CD4-positive, alpha-beta T cell (primary cell): ENCODE measurements at regions not wholly inside any gene's neighbourhood (a gene's known extent, or its start where the extent isn't known, plus 50 kb on each side); places are given as distances from the start of the nearest gene placed in this dataset.

ENCODE experiments used
- ATAC-seq: fragments of 200-7000 bp; cut with Tn5 transposase; one replicate; pipeline ENCODE4 v1.10.0; 2022; ENCODE audit warnings: mild to moderate bottlenecking; ENCODE audit not compliant: poor library complexity
- CTCF ChIA-PET: fragments of 350-600 bp; sonication (Branson Sonifier 250); formaldehyde crosslinking; loops from one replicate; lab custom pipeline; 2021; ENCODE audit warnings: antibody characterized with exemption, inconsistent platforms; lab: Charles Lee
- POLR2A ChIA-PET: fragments of 350-600 bp; sonication (Branson Sonifier 250); formaldehyde crosslinking; loops from one replicate; lab custom pipeline; 2021; ENCODE audit warnings: antibody characterized with exemption, inconsistent platforms; lab: Charles Lee
- DNase-seq, 14 experiments: peaks; one replicate each; pipeline ENCODE4 v3.0.0-alpha.2; 2013 to 2020; ENCODE audit warnings: mixed read lengths in 2 of 14
- H3K27ac ChIP-seq, 2 donors: one replicate each; pipeline versions ENCODE4 v1.5.1 to v1.7.0; 2013; ENCODE audit warnings: low read length in 2 of 2, low read depth in 1 of 2, mild to moderate bottlenecking in 1 of 2
- H3K27me3 ChIP-seq, 2 experiments: 1 replicate in 1 of 2; 2 replicates in 1 of 2; pipeline versions ENCODE4 v1.6.1 to v1.7.0; 2013; ENCODE audit warnings: low read length in 2 of 2, control low read depth in 1 of 2, mild to moderate bottlenecking in 1 of 2, moderate library complexity in 1 of 2; ENCODE audit not compliant: insufficient read depth in 2 of 2, control insufficient read depth in 1 of 2
- H3K36me3 ChIP-seq: one replicate; pipeline ENCODE4 v1.6.1; 2013; ENCODE audit warnings: low read length, control low read depth; ENCODE audit not compliant: insufficient read depth
- H3K4me1 ChIP-seq: one replicate; pipeline ENCODE4 v1.6.1; 2013; ENCODE audit warnings: low read length, control low read depth; ENCODE audit not compliant: insufficient read depth
- H3K4me3 ChIP-seq: one replicate; pipeline ENCODE4 v1.5.1; 2013; ENCODE audit warnings: mild to moderate bottlenecking, low read length, moderate library complexity
- H3K9me3 ChIP-seq, 2 experiments: 1 replicate in 1 of 2; 2 replicates in 1 of 2; pipeline versions ENCODE4 v1.6.1 to v1.7.0; 2013; ENCODE audit warnings: low read length in 2 of 2, mild to moderate bottlenecking in 2 of 2, control low read depth in 1 of 2, moderate library complexity in 1 of 2; ENCODE audit not compliant: control insufficient read depth in 1 of 2, insufficient read depth in 1 of 2
- H3K27ac Mint-ChIP-seq: one replicate; pipeline ENCODE4 v1.8.0; 2020; ENCODE audit warnings: mixed read lengths
- H3K27me3 Mint-ChIP-seq: one replicate; pipeline ENCODE4 v1.8.0; 2021; ENCODE audit warnings: mixed read lengths
- H3K36me3 Mint-ChIP-seq: one replicate; pipeline ENCODE4 v1.8.0; 2021; ENCODE audit warnings: low read depth, mixed read lengths
- H3K4me1 Mint-ChIP-seq: one replicate; pipeline ENCODE4 v1.8.0; 2021; ENCODE audit warnings: low read depth, mixed read lengths
- H3K4me3 Mint-ChIP-seq: one replicate; pipeline ENCODE4 v1.8.0; 2020; ENCODE audit warnings: mild to moderate bottlenecking, mixed read lengths
- H3K9me3 Mint-ChIP-seq: one replicate; pipeline ENCODE4 v1.8.0; 2020; ENCODE audit warnings: mixed read lengths
- intact Hi-C, 2 experiments: fragments of 100-400 bp; cut with DNase I in 1 of 2; cut with micrococcal nuclease in 1 of 2; formaldehyde crosslinking; loops; one replicate each; pipeline versions ENCODE4 v1.15.1 to v1.9.0; 2023 to 2025; cut with DNase I, micrococcal nuclease
- TF ChIP-seq, protein P1 (sequence below): fragments of 200-600 bp; IDR thresholded peaks from one replicate; pipeline ENCODE4 v1.8.0; 2022; ENCODE audit warnings: antibody characterized with exemption, mild to moderate bottlenecking

DNA sequence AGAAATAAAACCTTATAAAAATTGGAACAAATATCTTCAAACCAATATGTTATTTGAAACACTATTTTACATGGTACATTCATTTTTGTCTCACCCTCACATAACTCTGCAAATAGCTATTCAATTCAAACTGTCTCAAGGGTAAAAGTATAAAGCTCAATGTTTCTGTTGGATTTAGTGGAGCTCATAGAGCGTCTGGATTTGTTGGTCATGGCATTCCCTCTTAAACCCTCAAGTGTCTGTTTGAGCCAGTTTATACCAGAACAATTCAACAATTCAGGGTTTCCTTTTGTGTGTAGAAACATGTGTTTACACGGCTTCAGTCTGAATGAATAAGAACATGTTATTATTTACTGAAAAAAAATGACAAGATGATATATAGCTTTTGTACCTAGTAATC lies 161.6 kb downstream of the PCDH18 start:
- no peaks in the 10 kb centered on the region for H3K4me1 Mint-ChIP-seq
- no peak overlapping the region for H3K4me3 Mint-ChIP-seq
- Histone ChIP-seq H3K4me1 (no peaks in the 10 kb centered on the region), H3K4me3 (no peak overlapping the region), H3K27me3 (no peaks in the 10 kb centered on the region), H3K36me3 (no peaks in the 10 kb centered on the region), H3K9me3 (no peaks in the 10 kb centered on the region), H3K27ac (no peak overlapping the region)
- no peaks in the 10 kb centered on the region for H3K36me3 Mint-ChIP-seq
- H3K27me3 Mint-ChIP-seq, result no peaks in the 10 kb centered on the region
- ChIA-PET CTCF (no interaction called here), POLR2A (no interaction called here)
- ATAC-seq, result no peak
- no peak for DNase-seq
- H3K9me3 Mint-ChIP-seq, result no peaks in the 10 kb centered on the region
- TF ChIP-seq, protein P1, sequence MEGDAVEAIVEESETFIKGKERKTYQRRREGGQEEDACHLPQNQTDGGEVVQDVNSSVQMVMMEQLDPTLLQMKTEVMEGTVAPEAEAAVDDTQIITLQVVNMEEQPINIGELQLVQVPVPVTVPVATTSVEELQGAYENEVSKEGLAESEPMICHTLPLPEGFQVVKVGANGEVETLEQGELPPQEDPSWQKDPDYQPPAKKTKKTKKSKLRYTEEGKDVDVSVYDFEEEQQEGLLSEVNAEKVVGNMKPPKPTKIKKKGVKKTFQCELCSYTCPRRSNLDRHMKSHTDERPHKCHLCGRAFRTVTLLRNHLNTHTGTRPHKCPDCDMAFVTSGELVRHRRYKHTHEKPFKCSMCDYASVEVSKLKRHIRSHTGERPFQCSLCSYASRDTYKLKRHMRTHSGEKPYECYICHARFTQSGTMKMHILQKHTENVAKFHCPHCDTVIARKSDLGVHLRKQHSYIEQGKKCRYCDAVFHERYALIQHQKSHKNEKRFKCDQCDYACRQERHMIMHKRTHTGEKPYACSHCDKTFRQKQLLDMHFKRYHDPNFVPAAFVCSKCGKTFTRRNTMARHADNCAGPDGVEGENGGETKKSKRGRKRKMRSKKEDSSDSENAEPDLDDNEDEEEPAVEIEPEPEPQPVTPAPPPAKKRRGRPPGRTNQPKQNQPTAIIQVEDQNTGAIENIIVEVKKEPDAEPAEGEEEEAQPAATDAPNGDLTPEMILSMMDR, result no peak
- intact Hi-C loops, result no loop called here
- no peak overlapping the region for H3K27ac Mint-ChIP-seq

DNA sequence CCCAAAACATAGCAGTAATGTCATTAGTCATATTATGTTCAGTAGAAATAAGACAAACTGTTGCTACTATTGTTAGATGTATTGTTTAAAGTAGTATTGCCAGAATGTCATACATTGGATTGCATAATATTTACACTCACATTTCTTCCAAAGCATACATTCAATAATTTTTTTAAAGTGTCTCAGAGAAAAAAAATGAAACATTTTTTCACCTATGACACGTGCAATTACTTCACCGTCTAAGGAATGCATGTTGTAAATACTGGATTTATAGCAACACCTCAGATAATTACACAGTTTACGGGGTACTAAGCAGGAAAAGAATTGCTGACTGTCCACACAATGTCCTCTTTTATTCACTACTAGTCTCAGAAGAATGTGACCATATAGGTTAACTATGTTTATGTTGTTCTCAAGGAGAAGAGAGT lies 162.1 kb downstream of the PCDH18 start:
- no peaks in the 10 kb centered on the region for H3K9me3 ChIP-seq
- CTCF ChIA-PET, result no interaction called here
- ATAC-seq (no peak), DNase-seq (no peak)
- intact Hi-C loops, result no loop called here
- H3K9me3 Mint-ChIP-seq, result no peaks in the 10 kb centered on the region
- no peaks in the 10 kb centered on the region for H3K36me3 Mint-ChIP-seq
- H3K27me3 ChIP-seq, result no peaks in the 10 kb centered on the region
- H3K27me3 Mint-ChIP-seq, result no peaks in the 10 kb centered on the region
- H3K4me3 ChIP-seq, result no peak overlapping the region
- no peak overlapping the region for H3K27ac ChIP-seq
- TF ChIP-seq, protein P1, result no peak
- H3K36me3 ChIP-seq, result no peaks in the 10 kb centered on the region
- H3K4me1 ChIP-seq, result no peaks in the 10 kb centered on the region
- POLR2A ChIA-PET, result no interaction called here
- H3K4me3 Mint-ChIP-seq, result no peak overlapping the region
- no peaks in the 10 kb centered on the region for H3K4me1 Mint-ChIP-seq
- no peak overlapping the region for H3K27ac Mint-ChIP-seq

DNA sequence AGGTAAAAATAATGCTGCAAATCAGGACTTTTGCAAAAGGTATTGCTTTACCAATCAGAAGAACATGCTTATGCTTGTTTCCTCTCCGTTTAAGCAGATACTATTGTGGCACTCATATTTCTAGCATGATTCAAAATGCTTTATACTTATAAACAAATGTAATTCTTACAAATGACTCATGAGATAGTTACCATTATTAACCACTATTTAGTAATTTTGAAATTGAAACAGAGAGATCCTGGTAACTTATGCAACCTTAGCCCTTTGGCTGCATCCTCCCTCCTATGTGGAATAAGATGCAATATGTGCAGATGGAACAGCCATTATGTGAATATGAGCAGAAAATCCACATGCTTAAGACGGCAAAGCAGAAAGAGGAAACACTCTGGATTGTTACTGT lies 164.7 kb downstream of the PCDH18 start:
- no peaks in the 10 kb centered on the region for H3K4me1 Mint-ChIP-seq
- H3K36me3 Mint-ChIP-seq, result no peaks in the 10 kb centered on the region
- TF ChIP-seq, protein P1, result no peak

More for the DNA sequence above, 164.7 kb downstream of the PCDH18 start:
- Mint-ChIP-seq H3K27ac (no peak overlapping the region), H3K4me3 (no peak overlapping the region), H3K9me3 (no peaks in the 10 kb centered on the region), H3K27me3 (no peaks in the 10 kb centered on the region)
- Histone ChIP-seq H3K27ac (no peak overlapping the region), H3K4me1 (no peaks in the 10 kb centered on the region), H3K36me3 (no peaks in the 10 kb centered on the region), H3K9me3 (peaks cover 0 to 3% of the 10 kb centered on the region in 2 experiments), H3K27me3 (no peaks in the 10 kb centered on the region), H3K4me3 (no peak overlapping the region)
- no peak for DNase-seq
- ATAC-seq, result no peak
- ChIA-PET POLR2A (no interaction called here), CTCF (no interaction called here)
- intact Hi-C loops, result no loop called here
